GM18951 (cell line): ENCODE measurements at regions not wholly inside any gene's neighbourhood (a gene's known extent, or its start where the extent isn't known, plus 50 kb on each side); places are given as distances from the start of the nearest gene placed in this dataset.

Experiments
- POLR2A ChIP-seq: IDR thresholded peaks from 4 replicates; pipeline ENCODE4 v1.6.1; 2011; ENCODE audit warnings: mild to moderate bottlenecking; ENCODE audit not compliant: insufficient read length, insufficient read depth; ENCODE audit errors: extremely low read depth
- in situ Hi-C: fragments of 300-500 bp; cut with MboI; formaldehyde crosslinking; loops from one replicate; pipeline ENCODE4 v1.12.0; 2022; ENCODE audit warnings: low sequenced_read_pairs, mixed read lengths, inconsistent platforms; ENCODE audit not compliant: unreplicated experiment

GRCh38 chr2:42938671-42939370 is 146.4 kb upstream of the HAAO start:
- TF ChIP-seq POLR2A = no peak
- in situ Hi-C loops = no loop called here

GRCh38 chr2:42937171-42937875 is 144.9 kb upstream of the HAAO start:
- TF ChIP-seq POLR2A = no peak
- in situ Hi-C loops = no loop called here

GRCh38 chr2:42935692-42936671 is 143.6 kb upstream of the HAAO start:
- in situ Hi-C loops = no loop called here
- no peak for TF ChIP-seq POLR2A

- no peak for TF ChIP-seq POLR2A
- in situ Hi-C loops = no loop called here
Observed at GRCh38 chr2:42934580-42935186, 142.3 kb upstream of the HAAO start.

GRCh38 chr2:42933824-42934254 is 141.5 kb upstream of the HAAO start:
- in situ Hi-C loops = no loop called here
- TF ChIP-seq POLR2A = no peak

DNA sequence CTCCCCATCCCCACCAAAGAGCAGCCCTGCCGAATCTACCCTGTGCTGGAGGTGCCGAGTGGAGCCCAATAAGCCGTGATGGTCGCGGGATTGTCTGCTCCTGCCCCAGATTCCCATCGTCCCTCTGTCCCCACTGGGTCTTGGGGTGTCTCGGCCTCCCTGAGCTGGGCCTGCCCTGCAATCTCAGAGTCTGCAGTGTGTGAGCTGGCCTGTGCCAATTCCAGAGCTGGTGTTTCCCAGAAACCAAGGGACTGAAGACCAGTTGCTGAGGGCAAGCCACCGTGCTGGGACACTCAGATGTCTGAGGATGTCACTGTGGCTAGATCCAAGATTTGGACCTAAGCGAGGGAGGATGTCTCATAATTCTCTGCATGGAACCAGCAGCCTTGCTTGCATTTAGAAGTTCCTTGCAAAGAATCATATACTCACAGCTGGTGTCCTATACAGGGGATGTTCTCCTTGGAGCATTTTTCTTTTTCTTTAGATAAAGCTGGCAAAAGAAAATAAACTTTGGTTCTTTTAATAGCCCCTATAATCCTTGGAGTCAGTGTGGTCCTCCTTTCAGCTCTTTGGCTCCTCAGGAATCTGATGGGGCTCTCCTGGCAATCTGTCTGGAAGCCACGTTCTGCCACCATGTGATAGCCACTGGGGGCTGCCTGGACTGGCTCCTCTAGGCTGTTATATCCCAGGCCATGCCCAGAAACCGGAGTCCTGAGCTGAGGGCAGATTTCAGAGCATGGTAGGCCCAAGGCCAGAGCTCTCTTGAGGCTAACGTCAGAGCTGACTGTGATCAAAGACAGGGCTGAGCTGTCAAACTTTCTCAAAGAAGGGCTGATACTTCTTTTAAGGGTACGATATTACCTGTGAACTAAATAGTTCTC is 140.1 kb upstream of the HAAO start:
- TF ChIP-seq POLR2A = no peak
- in situ Hi-C loops = no loop called here

DNA sequence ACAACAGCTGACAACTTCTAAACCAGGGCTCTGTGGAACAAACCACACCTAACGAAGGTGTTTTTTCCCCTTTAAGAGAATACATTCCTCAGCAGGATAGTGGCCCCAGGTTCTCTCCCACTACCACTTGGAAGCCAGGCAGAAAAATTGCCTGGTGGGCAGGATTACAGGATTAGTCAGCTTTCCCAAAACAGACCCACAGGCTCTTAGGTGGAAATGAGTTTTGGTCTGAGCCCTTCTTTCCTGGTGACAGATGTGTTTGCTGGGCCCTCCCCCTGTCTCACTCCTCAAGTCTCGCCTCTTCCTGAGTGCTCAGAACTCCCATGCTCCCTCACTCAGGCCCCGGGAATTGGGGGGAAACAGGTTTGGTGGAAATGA is 139.4 kb upstream of the HAAO start:
- in situ Hi-C loops = no loop called here
- TF ChIP-seq POLR2A = no peak

- in situ Hi-C loops = no loop called here
- TF ChIP-seq POLR2A = no peak
Observed at GRCh38 chr2:42931146-42931817, 138.9 kb upstream of the HAAO start.

GRCh38 chr2:42930025-42930581 is 137.7 kb upstream of the HAAO start:
- TF ChIP-seq POLR2A = no peak
- in situ Hi-C loops = no loop called here

DNA sequence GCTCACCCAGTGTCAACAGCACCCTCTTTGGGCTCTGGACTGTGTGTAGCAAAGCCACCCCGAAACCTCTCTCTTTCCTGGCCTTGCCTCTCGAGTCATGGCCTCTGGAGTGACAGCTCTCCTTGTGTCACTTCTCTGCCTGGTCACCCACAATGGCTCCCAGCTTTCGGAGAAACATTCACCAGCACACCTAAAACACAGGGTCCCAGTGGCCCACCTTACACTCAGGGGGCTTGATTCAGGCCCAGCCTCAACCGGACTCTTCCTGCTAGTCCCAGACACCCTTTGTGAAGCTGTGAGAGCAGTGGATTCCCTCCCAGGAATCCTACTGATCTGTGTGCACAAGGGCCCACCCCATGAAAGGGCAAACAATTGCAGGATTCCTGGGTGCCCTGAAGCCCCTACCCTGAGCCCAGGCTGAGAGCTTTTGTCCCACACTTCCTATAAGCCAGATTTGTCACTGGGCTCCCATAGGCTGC is 137.2 kb upstream of the HAAO start:
- in situ Hi-C loops = no loop called here
- TF ChIP-seq POLR2A = no peak
